Loucy (cell line): ENCODE measurements at regions not wholly inside any gene's neighbourhood (a gene's known extent, or its start where the extent isn't known, plus 50 kb on each side); places are given as distances from the start of the nearest gene placed in this dataset.

Source experiments
- EZH2phosphoT487 ChIP-seq: fragments of 200-600 bp; IDR thresholded peaks from 2 replicates; pipeline ENCODE4 v1.6.1; 2018; ENCODE audit warnings: antibody characterized with exemption, mild to moderate bottlenecking, moderate library complexity, borderline replicate concordance
- TF ChIP-seq, protein P1 (sequence below): fragments of 200-600 bp; sonication (generic); conservative IDR thresholded peaks from 2 replicates; pipeline ENCODE4 v1.5.1; 2014; ENCODE audit warnings: mild to moderate bottlenecking, antibody characterized with exemption, low read length

- TF ChIP-seq, protein P1, sequence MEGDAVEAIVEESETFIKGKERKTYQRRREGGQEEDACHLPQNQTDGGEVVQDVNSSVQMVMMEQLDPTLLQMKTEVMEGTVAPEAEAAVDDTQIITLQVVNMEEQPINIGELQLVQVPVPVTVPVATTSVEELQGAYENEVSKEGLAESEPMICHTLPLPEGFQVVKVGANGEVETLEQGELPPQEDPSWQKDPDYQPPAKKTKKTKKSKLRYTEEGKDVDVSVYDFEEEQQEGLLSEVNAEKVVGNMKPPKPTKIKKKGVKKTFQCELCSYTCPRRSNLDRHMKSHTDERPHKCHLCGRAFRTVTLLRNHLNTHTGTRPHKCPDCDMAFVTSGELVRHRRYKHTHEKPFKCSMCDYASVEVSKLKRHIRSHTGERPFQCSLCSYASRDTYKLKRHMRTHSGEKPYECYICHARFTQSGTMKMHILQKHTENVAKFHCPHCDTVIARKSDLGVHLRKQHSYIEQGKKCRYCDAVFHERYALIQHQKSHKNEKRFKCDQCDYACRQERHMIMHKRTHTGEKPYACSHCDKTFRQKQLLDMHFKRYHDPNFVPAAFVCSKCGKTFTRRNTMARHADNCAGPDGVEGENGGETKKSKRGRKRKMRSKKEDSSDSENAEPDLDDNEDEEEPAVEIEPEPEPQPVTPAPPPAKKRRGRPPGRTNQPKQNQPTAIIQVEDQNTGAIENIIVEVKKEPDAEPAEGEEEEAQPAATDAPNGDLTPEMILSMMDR = no peak
- no peak for TF ChIP-seq EZH2phosphoT487
These were observed 293.1 kb upstream of the LYPLAL1 start for GRCh38 chr1:218880484-218881060.
